ENCODE measurements at regions not wholly inside any gene's neighbourhood (a gene's known extent, or its start where the extent isn't known, plus 50 kb on each side); places are given as distances from the start of the nearest gene placed in this dataset.
A peak's percentile ranks its signal among the peaks of the same experiment; 100 is the strongest.

- Mint-ChIP-seq H3K9me3 (no peaks in the 10 kb centered on the region), H3K4me1 (peaks cover 8% of the 10 kb centered on the region), H3K27me3 (no peaks in the 10 kb centered on the region), H3K27ac (no peak overlapping the region), H3K36me3 (ENCODE audit: low read depth) (no peaks in the 10 kb centered on the region), H3K4me3 (no peak overlapping the region)
- no peak for ATAC-seq (replicated peaks)
These were observed 133.4 kb downstream of the PALM2AKAP2 start for GRCh38 chr9:109913461-109913810.

- Mint-ChIP-seq H3K27ac (no peak overlapping the region), H3K27me3 (no peaks in the 10 kb centered on the region), H3K36me3 (ENCODE audit: low read depth) (no peaks in the 10 kb centered on the region), H3K4me3 (no peak overlapping the region), H3K9me3 (no peaks in the 10 kb centered on the region), H3K4me1 (peaks cover 14% of the 10 kb centered on the region)
- ATAC-seq (replicated peaks), result no peak
These were observed 134.5 kb downstream of the PALM2AKAP2 start for GRCh38 chr9:109914280-109915027.

GRCh38 chr9:109916316-109916715 lies 136.3 kb downstream of the PALM2AKAP2 start:
- no peak for ATAC-seq (replicated peaks)
- no peak overlapping the region for H3K4me3 Mint-ChIP-seq
- H3K27ac Mint-ChIP-seq, result no peak overlapping the region
- no peaks in the 10 kb centered on the region for H3K36me3 Mint-ChIP-seq (ENCODE audit: low read depth)
- no peaks in the 10 kb centered on the region for H3K9me3 Mint-ChIP-seq
- H3K4me1 Mint-ChIP-seq, result peaks cover 14% of the 10 kb centered on the region
- H3K27me3 Mint-ChIP-seq, result no peaks in the 10 kb centered on the region

GRCh38 chr9:109918339-109919163 lies 138.6 kb downstream of the PALM2AKAP2 start:
- peak; percentile 85 for ATAC-seq (replicated peaks)
- Mint-ChIP-seq H3K9me3 (no peaks in the 10 kb centered on the region), H3K4me3 (peak overlapping the region; percentile 82), H3K27ac (peak overlapping the region; percentile 97), H3K36me3 (ENCODE audit: low read depth) (no peaks in the 10 kb centered on the region), H3K27me3 (peaks cover 4% of the 10 kb centered on the region), H3K4me1 (peaks cover 14% of the 10 kb centered on the region)

- H3K4me3 Mint-ChIP-seq, result no peak overlapping the region
- peaks cover 4% of the 10 kb centered on the region for H3K27me3 Mint-ChIP-seq
- H3K9me3 Mint-ChIP-seq, result no peaks in the 10 kb centered on the region
- peaks cover 14% of the 10 kb centered on the region for H3K4me1 Mint-ChIP-seq
- ATAC-seq (replicated peaks), result no peak
- H3K36me3 Mint-ChIP-seq (ENCODE audit: low read depth), result no peaks in the 10 kb centered on the region
- H3K27ac Mint-ChIP-seq, result no peak overlapping the region
These were observed 139.9 kb downstream of the PALM2AKAP2 start for GRCh38 chr9:109919736-109920408.

GRCh38 chr9:109922617-109923470 lies 142.8 kb downstream of the PALM2AKAP2 start:
- H3K4me1 Mint-ChIP-seq, result peaks cover 15% of the 10 kb centered on the region

GRCh38 chr9:109923471-109923760 lies 143.4 kb downstream of the PALM2AKAP2 start:
- Mint-ChIP-seq H3K4me1 (peaks cover 9% of the 10 kb centered on the region), H3K9me3 (no peaks in the 10 kb centered on the region), H3K4me3 (no peak overlapping the region), H3K27me3 (peaks cover 7% of the 10 kb centered on the region), H3K36me3 (ENCODE audit: low read depth) (no peaks in the 10 kb centered on the region), H3K27ac (no peak overlapping the region)
- no peak for ATAC-seq (replicated peaks)

More at GRCh38 chr9:109922617-109923470, 142.8 kb downstream of the PALM2AKAP2 start:
- Mint-ChIP-seq H3K9me3 (no peaks in the 10 kb centered on the region), H3K4me3 (no peak overlapping the region), H3K27me3 (peaks cover 7% of the 10 kb centered on the region), H3K27ac (no peak overlapping the region), H3K36me3 (ENCODE audit: low read depth) (no peaks in the 10 kb centered on the region)
- ATAC-seq (replicated peaks), result no peak

GRCh38 chr9:109923806-109924205 lies 143.8 kb downstream of the PALM2AKAP2 start:
- Mint-ChIP-seq H3K9me3 (no peaks in the 10 kb centered on the region), H3K36me3 (ENCODE audit: low read depth) (no peaks in the 10 kb centered on the region), H3K27me3 (peaks cover 7% of the 10 kb centered on the region), H3K4me1 (peaks cover 6% of the 10 kb centered on the region), H3K4me3 (no peak overlapping the region), H3K27ac (no peak overlapping the region)
- ATAC-seq (replicated peaks), result no peak

- Mint-ChIP-seq H3K4me1 (peaks cover 3% of the 10 kb centered on the region), H3K4me3 (no peak overlapping the region), H3K9me3 (no peaks in the 10 kb centered on the region), H3K27ac (no peak overlapping the region), H3K36me3 (ENCODE audit: low read depth) (no peaks in the 10 kb centered on the region), H3K27me3 (peaks cover 11% of the 10 kb centered on the region)
- no peak for ATAC-seq (replicated peaks)
These were observed 145.8 kb downstream of the PALM2AKAP2 start for GRCh38 chr9:109925799-109926198.

GRCh38 chr9:109926421-109926869 lies 146.4 kb downstream of the PALM2AKAP2 start:
- H3K9me3 Mint-ChIP-seq, result no peaks in the 10 kb centered on the region
- H3K4me3 Mint-ChIP-seq, result no peak overlapping the region
- H3K27me3 Mint-ChIP-seq, result peaks cover 10% of the 10 kb centered on the region
- no peak overlapping the region for H3K27ac Mint-ChIP-seq
- peak; percentile 35 for ATAC-seq (replicated peaks)
- H3K4me1 Mint-ChIP-seq, result peaks cover 3% of the 10 kb centered on the region
- no peaks in the 10 kb centered on the region for H3K36me3 Mint-ChIP-seq (ENCODE audit: low read depth)

- Mint-ChIP-seq H3K27me3 (peaks cover 4% of the 10 kb centered on the region), H3K9me3 (peaks cover 5% of the 10 kb centered on the region), H3K27ac (no peak overlapping the region), H3K4me1 (peaks cover 17% of the 10 kb centered on the region), H3K4me3 (no peak overlapping the region), H3K36me3 (ENCODE audit: low read depth) (no peaks in the 10 kb centered on the region)
- ATAC-seq (replicated peaks), result no peak
These were observed 151.6 kb downstream of the PALM2AKAP2 start for GRCh38 chr9:109931623-109932022.

GRCh38 chr9:109934136-109934856 lies 154.3 kb downstream of the PALM2AKAP2 start:
- Mint-ChIP-seq H3K27me3 (peaks cover 8% of the 10 kb centered on the region), H3K4me3 (peak overlapping the region; percentile 49), H3K36me3 (ENCODE audit: low read depth) (no peaks in the 10 kb centered on the region), H3K27ac (peak overlapping the region; percentile 85), H3K9me3 (peaks cover 5% of the 10 kb centered on the region), H3K4me1 (peaks cover 20% of the 10 kb centered on the region)
- ATAC-seq (replicated peaks), result peak; percentile 90

GRCh38 chr9:109934857-109935215 lies 154.8 kb downstream of the PALM2AKAP2 start:
- Mint-ChIP-seq H3K4me1 (peaks cover 20% of the 10 kb centered on the region), H3K4me3 (peak overlapping the region; percentile 49), H3K9me3 (peaks cover 5% of the 10 kb centered on the region), H3K27me3 (peaks cover 8% of the 10 kb centered on the region), H3K36me3 (ENCODE audit: low read depth) (no peaks in the 10 kb centered on the region), H3K27ac (peak overlapping the region; percentile 85)
- ATAC-seq (replicated peaks), result no peak

Measured in activated T-helper 17 cell treated with anti-CD3 and anti-CD28 coated beads, Interleukin-2, amount 50 U/mL, for 72 hours (primary cell).